NB4 (cell line): ENCODE measurements at regions not wholly inside any gene's neighbourhood (a gene's known extent, or its start where the extent isn't known, plus 50 kb on each side); places are given as distances from the start of the nearest gene placed in this dataset.

Experiments
- CTCF ChIP-seq: IDR thresholded peaks from one replicate; pipeline ENCODE4 v1.5.1; 2012; ENCODE audit warnings: low read depth, low read length
- MAX ChIP-seq: IDR thresholded peaks from 2 replicates; pipeline ENCODE4 v1.6.1; 2011; ENCODE audit warnings: low read depth, low read length
- MYC ChIP-seq: IDR thresholded peaks from 2 replicates; pipeline ENCODE4 v1.6.1; 2011; ENCODE audit warnings: low read depth, low read length
- POLR2A ChIP-seq: IDR thresholded peaks from 2 replicates; pipeline ENCODE4 v1.6.1; 2011; ENCODE audit warnings: mild to moderate bottlenecking; ENCODE audit not compliant: insufficient read length; ENCODE audit errors: extremely low read depth

GRCh38 chr2:19116918-19117317 is 241.5 kb downstream of the OSR1 start:
- TF ChIP-seq CTCF (no peak), POLR2A (no peak), MAX (no peak), MYC (no peak)
